PC-9 (cell line): ENCODE measurements at regions not wholly inside any gene's neighbourhood (a gene's known extent, or its start where the extent isn't known, plus 50 kb on each side); places are given as distances from the start of the nearest gene placed in this dataset.

Experiments
- BruUV-seq: library from RNA; stranded (reverse); fragments of 400-500 nt; replicated peaks from 2 replicates; lab custom pipeline; 2021; lab: Mats Ljungman, UMichigan
- CTCF ChIA-PET: fragments of 300-600 bp; sonication (Branson Sonifier 250); formaldehyde crosslinking; loops from one replicate; lab custom pipeline; 2022; ENCODE audit warnings: antibody characterized with exemption; lab: Charles Lee
- POLR2A ChIA-PET: fragments of 300-600 bp; sonication (Branson Sonifier 250); formaldehyde crosslinking; loops from one replicate; lab custom pipeline; 2022; ENCODE audit warnings: antibody characterized with exemption; ENCODE audit not compliant: unreplicated experiment; lab: Charles Lee
- DNase-seq, 2 experiments: peaks; one replicate each; pipeline versions ENCODE4 v3.0.0 to v3.0.0-alpha.2; 2015 to 2022; ENCODE audit warnings: mixed read lengths in 1 of 2
- H2AFZ ChIP-seq: fragments of 200-600 bp; sonication (generic); 2 replicates; pipeline ENCODE4 v1.8.1; 2017; ENCODE audit warnings: antibody characterized with exemption
- H3F3A ChIP-seq: fragments of 200-600 bp; sonication (generic); 2 replicates; pipeline ENCODE4 v1.8.1; 2017; ENCODE audit warnings: antibody characterized with exemption, mild to moderate bottlenecking, low read depth; ENCODE audit not compliant: insufficient read depth
- H3K27ac ChIP-seq: fragments of 200-600 bp; sonication (generic); 2 replicates; pipeline ENCODE4 v1.6.1; 2016; ENCODE audit warnings: mixed run types
- H3K27me3 ChIP-seq: fragments of 200-600 bp; sonication (generic); 2 replicates; pipeline ENCODE4 v1.6.1; 2016; ENCODE audit warnings: low read depth, mixed run types; ENCODE audit not compliant: insufficient read depth
- H3K36me3 ChIP-seq: fragments of 200-600 bp; sonication (generic); 2 replicates; pipeline ENCODE4 v1.6.1; 2016; ENCODE audit warnings: low read depth, mixed run types
- H3K4me1 ChIP-seq: fragments of 200-600 bp; sonication (generic); replicated peaks from 2 replicates; pipeline ENCODE4 v1.6.1; 2016; ENCODE audit warnings: mixed run types; ENCODE audit not compliant: insufficient read depth
- H3K4me2 ChIP-seq: fragments of 200-600 bp; sonication (generic); 2 replicates; pipeline ENCODE4 v1.6.1; 2017; ENCODE audit warnings: mixed run types
- H3K4me3 ChIP-seq: fragments of 200-600 bp; sonication (generic); 2 replicates; pipeline ENCODE4 v1.6.1; 2016; ENCODE audit warnings: mixed run types
- H3K79me2 ChIP-seq: fragments of 200-600 bp; sonication (generic); 2 replicates; pipeline ENCODE4 v1.6.1; 2017; ENCODE audit warnings: low read depth, mixed run types
- H3K9me2 ChIP-seq: fragments of 200-600 bp; sonication (generic); 2 replicates; pipeline ENCODE4 v1.8.1; 2017; ENCODE audit warnings: mild to moderate bottlenecking; ENCODE audit not compliant: insufficient read depth
- H3K9me3 ChIP-seq: fragments of 200-600 bp; sonication (generic); 2 replicates; pipeline ENCODE4 v1.8.1; 2016; ENCODE audit warnings: low read depth; ENCODE audit not compliant: insufficient read depth
- H4K20me1 ChIP-seq: fragments of 200-600 bp; sonication (generic); 2 replicates; pipeline ENCODE4 v1.8.1; 2017; ENCODE audit not compliant: insufficient read depth
- CTCF ChIP-seq: fragments of 200-600 bp; sonication (generic); conservative IDR thresholded peaks from 2 replicates; pipeline ENCODE4 v1.6.1; 2017; ENCODE audit warnings: mixed run types, antibody characterized with exemption, mild to moderate bottlenecking, moderate library complexity
- EZH2 ChIP-seq: fragments of 200-600 bp; sonication (generic); IDR thresholded peaks from 2 replicates; pipeline ENCODE4 v1.8.0; 2017; ENCODE audit warnings: antibody characterized with exemption, low read depth
- intact Hi-C: fragments of 100-400 bp; cut with micrococcal nuclease; formaldehyde crosslinking; loops from one replicate; pipeline ENCODE4 v1.10.0; 2022; ENCODE audit not compliant: unreplicated experiment

- H3K4me3 ChIP-seq = no peak overlapping the region
- TF ChIP-seq CTCF (no peak), EZH2 (no peak)
- intact Hi-C loops = no loop called here
- H3K36me3 ChIP-seq = no peaks in the 10 kb centered on the region
- ChIA-PET POLR2A (no interaction called here), CTCF (no interaction called here)
- no TSS peak for BruUV-seq
- H3K9me2 ChIP-seq = no peaks in the 10 kb centered on the region
- H3K27ac ChIP-seq = no peak overlapping the region
- no peak overlapping the region for H2AFZ ChIP-seq
- H4K20me1 ChIP-seq = no peaks in the 10 kb centered on the region
- H3K9me3 ChIP-seq = no peaks in the 10 kb centered on the region
- no peak for DNase-seq
- H3F3A ChIP-seq = no peaks in the 10 kb centered on the region
- no peak overlapping the region for H3K4me2 ChIP-seq
- no peaks in the 10 kb centered on the region for H3K79me2 ChIP-seq
- H3K27me3 ChIP-seq = no peaks in the 10 kb centered on the region
- H3K4me1 ChIP-seq = no peaks in the 10 kb centered on the region
Observed at GRCh38 chr12:86774841-86775388, 518.7 kb upstream of the MGAT4C start.

GRCh38 chr12:86772696-86773095 is 516.5 kb upstream of the MGAT4C start:
- DNase-seq = no peak
- Histone ChIP-seq H3K36me3 (no peaks in the 10 kb centered on the region), H3F3A (no peaks in the 10 kb centered on the region), H3K4me1 (no peaks in the 10 kb centered on the region), H3K4me3 (no peak overlapping the region), H3K27me3 (no peaks in the 10 kb centered on the region), H3K4me2 (no peak overlapping the region), H3K9me2 (no peaks in the 10 kb centered on the region), H2AFZ (no peak overlapping the region), H3K79me2 (no peaks in the 10 kb centered on the region), H4K20me1 (no peaks in the 10 kb centered on the region), H3K27ac (no peak overlapping the region), H3K9me3 (no peaks in the 10 kb centered on the region)
- intact Hi-C loops = no loop called here
- ChIA-PET CTCF (no interaction called here), POLR2A (no interaction called here)
- TF ChIP-seq CTCF (no peak), EZH2 (no peak)
- no TSS peak for BruUV-seq

- H3K79me2 ChIP-seq = no peaks in the 10 kb centered on the region
- H3K4me3 ChIP-seq = no peak overlapping the region
- TF ChIP-seq EZH2 (no peak), CTCF (no peak)
- H2AFZ ChIP-seq = no peak overlapping the region
- H3K36me3 ChIP-seq = no peaks in the 10 kb centered on the region
- POLR2A ChIA-PET = no interaction called here
- H3K4me2 ChIP-seq = no peak overlapping the region
- intact Hi-C loops = no loop called here
- H3K9me2 ChIP-seq = no peaks in the 10 kb centered on the region
- no peaks in the 10 kb centered on the region for H3K27me3 ChIP-seq
- H3K27ac ChIP-seq = no peak overlapping the region
- no peaks in the 10 kb centered on the region for H3F3A ChIP-seq
- no peaks in the 10 kb centered on the region for H4K20me1 ChIP-seq
- BruUV-seq = no TSS peak
- CTCF ChIA-PET = no interaction called here
- DNase-seq = no peak
- H3K4me1 ChIP-seq = no peaks in the 10 kb centered on the region
- no peaks in the 10 kb centered on the region for H3K9me3 ChIP-seq
Observed at GRCh38 chr12:86770871-86771270, 514.7 kb upstream of the MGAT4C start.
